ENCODE measurements at regions not wholly inside any gene's neighbourhood (a gene's known extent, or its start where the extent isn't known, plus 50 kb on each side); places are given as distances from the start of the nearest gene placed in this dataset.
"Not testable (repeated sequence)": the region's sequence is repeated elsewhere in the genome, so short reads cannot be mapped to it uniquely, and the experiment has no call there.

DNA sequence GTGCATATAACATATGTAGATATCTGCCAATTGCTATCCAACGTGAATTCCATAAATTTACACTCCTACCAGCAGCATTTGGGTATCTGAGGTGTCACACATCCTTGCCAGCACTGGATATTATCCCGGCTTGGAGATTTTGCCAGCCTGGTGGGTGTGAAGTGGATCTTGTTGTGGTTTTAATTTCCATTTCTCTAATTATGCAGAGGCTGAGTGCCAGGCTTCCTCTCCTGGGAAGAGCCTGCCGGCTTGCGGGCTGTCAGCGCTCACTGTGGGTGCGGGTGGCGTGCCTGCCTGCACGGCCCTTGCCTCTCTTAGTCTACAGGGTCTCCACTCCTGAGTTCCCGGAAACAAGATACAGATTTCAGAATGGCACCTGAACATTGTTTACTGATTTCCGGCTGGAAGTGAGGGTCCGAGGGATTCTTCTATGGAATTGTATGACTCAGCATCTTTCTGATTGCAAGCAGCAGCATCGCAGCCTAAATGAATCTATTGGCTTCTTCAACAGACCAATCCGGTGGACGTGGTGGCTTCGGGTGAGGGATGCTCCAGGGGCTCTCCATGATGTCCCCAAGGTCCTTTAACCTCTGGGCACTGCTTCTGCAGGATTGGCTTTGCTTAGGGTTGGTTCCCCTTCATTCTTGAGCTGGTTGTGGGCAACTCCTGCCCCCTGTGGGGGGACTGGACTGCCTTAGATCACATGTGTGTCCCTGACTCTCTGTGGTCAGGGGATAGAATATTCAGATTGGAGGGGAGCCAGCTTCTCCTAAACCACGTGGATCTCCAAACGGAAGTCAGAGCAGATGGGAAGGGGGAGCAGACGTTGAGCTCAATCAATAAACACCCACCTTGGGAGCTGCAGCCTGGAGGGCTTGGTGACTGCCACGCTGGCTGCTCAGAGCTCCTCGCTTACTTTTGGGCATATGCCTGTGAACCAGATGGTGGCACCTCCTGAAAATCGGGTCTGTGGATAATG, 58.0 kb upstream of the LRPAP1 start:
- peak; percentile 55 for DNase-seq (ENCODE audit: low spot score)

DNA sequence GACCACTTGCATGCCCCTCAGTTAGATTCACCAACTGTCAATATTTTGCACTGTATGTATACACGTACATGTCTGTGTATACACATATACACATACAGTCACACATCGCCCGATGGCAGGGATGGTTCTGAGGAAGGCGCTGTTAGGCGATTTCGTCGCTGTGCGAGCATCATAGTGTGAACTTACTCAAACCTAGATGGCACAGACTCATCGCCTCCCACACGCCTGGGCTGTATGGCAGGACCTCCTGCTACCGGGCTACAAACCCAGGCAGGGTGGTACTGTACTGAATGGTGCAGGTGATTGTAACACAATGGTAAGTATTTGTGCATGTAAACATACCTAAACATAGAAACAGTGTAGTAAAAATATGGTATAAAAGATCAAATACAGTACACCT, 57.2 kb upstream of the LRPAP1 start:
- not testable (repeated sequence) for DNase-seq (ENCODE audit: low spot score)

DNA sequence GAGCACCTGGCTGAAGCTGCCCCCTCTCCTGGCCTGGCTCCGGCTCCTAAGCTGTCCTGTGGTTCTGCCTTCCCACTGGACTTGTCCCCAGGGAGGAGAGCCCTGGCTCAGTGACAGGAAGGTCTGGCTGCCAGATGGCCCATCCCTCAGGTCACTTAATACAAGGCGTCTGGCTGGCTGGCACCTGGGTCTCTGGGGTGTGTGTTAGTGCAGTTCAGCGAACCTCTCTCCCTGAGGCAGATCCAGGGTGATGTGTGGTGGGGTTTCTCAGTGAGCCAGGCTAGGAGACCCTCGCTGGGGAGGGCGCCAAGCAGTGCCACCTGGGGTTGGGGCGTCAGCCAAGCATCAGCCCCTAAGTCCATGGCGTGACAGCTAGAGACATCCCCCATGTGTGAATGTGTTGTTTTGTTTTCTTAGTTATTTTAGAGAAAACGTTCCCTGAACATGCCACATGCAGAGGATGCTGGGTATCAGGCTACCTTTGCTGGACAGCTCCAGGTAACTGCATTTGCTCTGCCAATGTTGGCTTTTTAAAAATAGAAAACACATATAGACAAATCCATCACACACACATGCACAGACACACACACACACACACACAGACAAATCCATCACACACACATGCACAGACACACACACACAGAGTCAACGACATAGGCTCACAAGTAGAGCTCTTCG, 56.4 kb upstream of the LRPAP1 start:
- peak; percentile 60 for DNase-seq (ENCODE audit: low spot score)

DNA sequence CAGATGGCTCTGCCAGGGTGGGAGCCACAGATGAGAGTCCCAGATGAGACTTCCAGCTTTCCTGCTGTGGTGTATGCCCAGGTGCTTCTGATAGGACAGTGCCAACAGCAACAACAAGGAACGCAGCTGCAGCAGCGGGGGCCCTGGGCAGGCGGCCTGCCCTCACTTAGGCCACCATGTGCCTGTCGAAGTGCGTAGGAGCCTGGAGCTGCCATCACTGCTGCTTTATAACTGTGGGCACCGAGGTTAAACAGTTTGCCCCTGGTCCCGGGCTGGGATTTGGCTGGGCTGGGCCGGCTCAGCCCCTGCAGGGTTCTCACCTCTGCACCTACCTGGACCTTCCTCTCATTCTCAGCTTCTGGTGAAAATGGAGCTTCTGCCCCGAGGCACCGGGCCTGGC, 54.4 kb upstream of the LRPAP1 start:
- not testable (repeated sequence) for DNase-seq (ENCODE audit: low spot score)

DNA sequence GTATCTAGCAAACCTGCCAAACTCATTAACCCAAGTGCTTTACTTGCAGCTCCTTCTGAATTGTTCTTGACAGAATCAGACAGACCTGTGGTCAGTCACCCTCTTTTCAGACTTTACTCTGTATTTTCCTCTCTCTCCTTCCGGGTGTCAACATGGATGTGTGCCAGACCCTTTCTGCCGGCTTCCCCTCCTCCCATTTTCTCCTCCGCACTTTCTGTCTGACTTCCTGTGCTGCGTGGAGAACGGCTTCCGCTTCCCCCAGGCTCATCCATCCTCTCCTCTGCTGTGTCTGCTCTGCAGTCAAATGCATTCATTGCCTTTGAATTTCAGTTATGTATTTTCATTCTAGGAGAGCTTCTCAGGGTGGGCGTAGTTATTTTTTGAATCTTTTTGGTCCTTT, 53.3 kb upstream of the LRPAP1 start:
- DNase-seq (ENCODE audit: low spot score): not testable (repeated sequence)

DNA sequence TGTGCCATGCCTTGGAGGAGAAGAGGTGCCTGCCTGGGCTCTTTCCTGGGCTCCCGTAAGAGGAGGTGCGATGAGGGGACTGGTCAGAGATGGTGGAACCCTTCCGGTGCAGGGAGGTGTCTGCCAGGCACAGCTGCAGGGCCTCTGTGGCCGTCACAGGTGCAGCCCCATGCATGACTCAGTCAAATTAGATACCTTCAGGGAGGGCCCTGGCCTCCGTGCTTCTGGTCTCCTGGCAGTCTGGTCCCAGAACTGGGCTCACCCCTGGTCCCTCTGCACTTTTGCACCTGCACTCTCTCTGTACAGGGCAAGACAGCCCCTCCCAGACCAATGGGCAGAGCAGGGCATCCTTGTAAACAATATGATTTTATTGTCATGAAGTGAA, 49.9 kb upstream of the LRPAP1 start:
- no peak for DNase-seq (ENCODE audit: low spot score)
